Right lobe of liver (tissue), 6 donors: ENCODE measurements at regions not wholly inside any gene's neighbourhood (a gene's known extent, or its start where the extent isn't known, plus 50 kb on each side); places are given as distances from the start of the nearest gene placed in this dataset.

Experiments used
- ATAC-seq, 4 donors: fragments of 200-7000 bp; cut with Tn5 transposase; one replicate each; pipeline ENCODE4 v1.9.1; 2020; ENCODE audit warnings: mild to moderate bottlenecking in 4 of 4, moderate library complexity in 4 of 4
- DNase-seq, 3 donors: peaks; one replicate each; pipeline ENCODE4 v3.0.0-alpha.2; 2020
- H3K27ac ChIP-seq, 3 donors: fragments of 200-600 bp; one replicate each; pipeline ENCODE4 v1.8.0; 2022
- H3K27me3 ChIP-seq, 2 donors: fragments of 200-600 bp; one replicate each; pipeline ENCODE4 v1.8.0; 2022
- H3K36me3 ChIP-seq, 4 donors: fragments of 200-600 bp; sonication (generic) in 1 of 4; one replicate each; pipeline versions ENCODE4 v1.5.1 to v1.8.0; 2017 to 2022; ENCODE audit warnings: control low read depth in 1 of 4
- H3K4me1 ChIP-seq, 4 donors: fragments of 200-600 bp; sonication (generic) in 1 of 4; one replicate each; pipeline versions ENCODE4 v1.5.1 to v1.8.0; 2017 to 2022; ENCODE audit warnings: control low read depth in 1 of 4
- H3K4me3 ChIP-seq, 3 donors: fragments of 200-600 bp; one replicate each; pipeline ENCODE4 v1.8.0; 2022
- H3K9me3 ChIP-seq, 4 donors: fragments of 200-600 bp; sonication (generic) in 1 of 4; one replicate each; pipeline versions ENCODE4 v1.5.1 to v1.8.0; 2017 to 2022; ENCODE audit warnings: control low read depth in 1 of 4
- CTCF ChIP-seq, 4 donors: fragments of 200-600 bp in 3 of 4; fragments of 450-650 bp in 1 of 4; IDR thresholded peaks; one replicate each; pipeline versions ENCODE4 v1.5.1 to v1.8.0; 2016 to 2022; ENCODE audit warnings: antibody characterized with exemption in 4 of 4, mild to moderate bottlenecking in 2 of 4
- POLR2A ChIP-seq: fragments of 450-650 bp; IDR thresholded peaks from one replicate; pipeline ENCODE4 v1.6.1; 2017; ENCODE audit warnings: antibody characterized with exemption, mild to moderate bottlenecking
- WGBS: methylation state at CpG from one replicate; pipeline ENCODE4 v1.1.6; 2018; ENCODE audit warnings: low coverage, low lambda C conversion rate; ENCODE audit not compliant: insufficient coverage; ENCODE audit errors: missing lambda C conversion rate; 5-methylcytosine and 5-hydroxymethylcytosine counted together
- intact Hi-C, 2 donors: fragments of 100-400 bp; cut with DNase I; formaldehyde crosslinking; loops; one replicate each; pipeline versions ENCODE4 v1.11.2 to v1.14.1; 2022
- donor health status: DM: no; HTN: yes; CAD: no.
- donor health status: DM: no; HTN: no; CAD: no.
- donor health status: DM: no; HTN: no; CAD: no.
- donor health status: DM: no; HTN: yes; CAD: no.
- donor health status: DM: no; HTN: yes; CAD: no.

- DNase-seq: no peak
- no peaks in the 10 kb centered on the region for H3K36me3 ChIP-seq
- H3K27me3 ChIP-seq: no peaks in the 10 kb centered on the region
- no peak for TF ChIP-seq POLR2A
- no peak for TF ChIP-seq CTCF (IDR thresholded peaks at IDR 0.05)
- H3K4me1 ChIP-seq: no peaks in the 10 kb centered on the region
- H3K4me3 ChIP-seq: no peak overlapping the region
- no peak for ATAC-seq
- intact Hi-C loops: no loop called here
- WGBS: 51% methylated on average over 2 of the region's 2 CpGs
- H3K27ac ChIP-seq: no peak overlapping the region
- no peaks in the 10 kb centered on the region for H3K9me3 ChIP-seq
Measured at GRCh38 chr10:109426987-109427386, 496.3 kb downstream of the XPNPEP1 start.

GRCh38 chr10:109418795-109419194 is 504.5 kb downstream of the XPNPEP1 start:
- Histone ChIP-seq H3K27ac (no peak overlapping the region), H3K27me3 (no peaks in the 10 kb centered on the region), H3K4me1 (no peaks in the 10 kb centered on the region), H3K4me3 (no peak overlapping the region), H3K9me3 (no peaks in the 10 kb centered on the region), H3K36me3 (no peaks in the 10 kb centered on the region)
- DNase-seq (no peak), ATAC-seq (no peak)
- 35% methylated on average over 2 of the region's 3 CpGs for WGBS
- intact Hi-C loops: no loop called here
- TF ChIP-seq POLR2A: no peak
- no peak for TF ChIP-seq CTCF (IDR thresholded peaks at IDR 0.05)

GRCh38 chr10:109417803-109418202 is 505.5 kb downstream of the XPNPEP1 start:
- 48% methylated on average over 4 of the region's 4 CpGs for WGBS
- Histone ChIP-seq H3K9me3 (no peaks in the 10 kb centered on the region), H3K4me3 (no peak overlapping the region), H3K36me3 (no peaks in the 10 kb centered on the region), H3K4me1 (no peaks in the 10 kb centered on the region), H3K27ac (no peak overlapping the region), H3K27me3 (no peaks in the 10 kb centered on the region)
- ATAC-seq (no peak), DNase-seq (no peak)
- TF ChIP-seq POLR2A: no peak
- TF ChIP-seq CTCF (IDR thresholded peaks at IDR 0.05): no peak
- intact Hi-C loops: no loop called here

GRCh38 chr10:109412353-109412752 is 511.0 kb downstream of the XPNPEP1 start:
- no peaks in the 10 kb centered on the region for H3K36me3 ChIP-seq
- H3K9me3 ChIP-seq: no peaks in the 10 kb centered on the region
- no peak overlapping the region for H3K4me3 ChIP-seq
- DNase-seq (no peak), ATAC-seq (no peak)
- intact Hi-C loops: no loop called here
- no peaks in the 10 kb centered on the region for H3K27me3 ChIP-seq
- 88% methylated on average over 1 of the region's 1 CpG for WGBS
- no peaks in the 10 kb centered on the region for H3K4me1 ChIP-seq
- TF ChIP-seq CTCF (IDR thresholded peaks at IDR 0.05) (no peak), POLR2A (no peak)
- no peak overlapping the region for H3K27ac ChIP-seq

- ATAC-seq (peak in 1 of 4 donors; percentile 29), DNase-seq (no peak)
- intact Hi-C loops: no loop called here
- no peak overlapping the region for H3K27ac ChIP-seq
- no peaks in the 10 kb centered on the region for H3K4me1 ChIP-seq
- 20% methylated on average over 3 of the region's 3 CpGs for WGBS
- H3K36me3 ChIP-seq: no peaks in the 10 kb centered on the region
- TF ChIP-seq POLR2A: no peak
- TF ChIP-seq CTCF (IDR thresholded peaks at IDR 0.05): no peak
- no peaks in the 10 kb centered on the region for H3K27me3 ChIP-seq
- H3K9me3 ChIP-seq: no peaks in the 10 kb centered on the region
- H3K4me3 ChIP-seq: no peak overlapping the region
Measured at GRCh38 chr10:109411917-109412316, 511.4 kb downstream of the XPNPEP1 start.
